ENCODE measurements at regions not wholly inside any gene's neighbourhood (a gene's known extent, or its start where the extent isn't known, plus 50 kb on each side); places are given as distances from the start of the nearest gene placed in this dataset.
"Not testable (repeated sequence)": the region's sequence is repeated elsewhere in the genome, so short reads cannot be mapped to it uniquely, and the experiment has no call there.

- H3K4me3 ChIP-seq, result no peak overlapping the region
- no peak overlapping the region for H3K27ac ChIP-seq (replicated peaks)
- no peaks in the 10 kb centered on the region for H3K36me3 ChIP-seq
- no peaks in the 10 kb centered on the region for H3K4me1 ChIP-seq
- no peak for DNase-seq
- no peak for TF ChIP-seq CTCF (IDR thresholded peaks at IDR 0.05; ENCODE audit: borderline replicate concordance)
- no peaks in the 10 kb centered on the region for H3K27me3 ChIP-seq (ENCODE audit: low read depth)
- intact Hi-C loops (cut with micrococcal nuclease), result no loop called here
- peaks cover 14% of the 10 kb centered on the region for H3K9me3 ChIP-seq (replicated peaks)
Measured at GRCh38 chr4:114435116-114435515, 163.5 kb upstream of the UGT8 start.

DNA sequence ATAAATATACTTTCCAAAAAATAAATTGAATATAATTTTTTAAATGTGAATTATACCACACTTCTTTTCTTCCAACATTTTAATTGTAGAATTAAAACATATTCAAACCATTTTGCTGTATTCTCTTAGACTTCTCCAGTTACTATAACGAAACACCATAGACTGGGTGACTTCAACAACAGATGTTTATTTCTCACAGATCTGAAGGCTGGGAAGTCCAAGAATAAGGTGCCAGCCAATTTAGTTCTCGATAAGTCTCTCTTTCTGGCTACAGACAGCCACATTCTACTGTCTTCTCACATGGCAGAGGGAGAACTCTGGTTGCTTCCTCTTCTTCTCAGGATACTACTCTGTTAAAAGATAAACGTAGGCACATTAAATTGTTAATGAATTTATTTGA lies 155.8 kb upstream of the UGT8 start:
- intact Hi-C loops (cut with micrococcal nuclease), result no loop called here
- H3K27ac ChIP-seq (replicated peaks), result no peak overlapping the region
- no peak overlapping the region for H3K4me3 ChIP-seq
- no peak for DNase-seq
- H3K4me1 ChIP-seq, result no peaks in the 10 kb centered on the region
- no peaks in the 10 kb centered on the region for H3K27me3 ChIP-seq (ENCODE audit: low read depth)
- no peaks in the 10 kb centered on the region for H3K9me3 ChIP-seq (replicated peaks)
- no peaks in the 10 kb centered on the region for H3K36me3 ChIP-seq
- no peak for TF ChIP-seq CTCF (IDR thresholded peaks at IDR 0.05; ENCODE audit: borderline replicate concordance)

DNA sequence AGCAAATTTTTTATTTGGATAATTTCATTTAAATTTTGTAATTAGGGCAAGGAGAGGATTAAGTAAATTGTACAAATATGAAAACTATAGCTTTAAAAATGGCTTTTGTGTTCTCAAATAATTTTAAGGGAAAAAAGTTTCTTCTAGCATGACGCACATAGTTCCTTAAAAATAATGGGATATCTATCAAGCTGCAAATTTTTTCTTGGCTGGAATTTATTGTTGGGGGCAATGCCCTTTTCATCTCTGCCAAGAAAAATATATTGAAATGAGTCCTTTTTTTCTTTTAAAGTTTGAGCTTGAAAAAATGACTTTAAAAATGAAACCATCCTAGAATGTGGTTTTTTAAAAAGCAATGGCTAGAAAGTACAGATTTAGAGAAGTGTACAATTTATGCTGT lies 154.4 kb upstream of the UGT8 start:
- Histone ChIP-seq H3K9me3 (replicated peaks) (no peaks in the 10 kb centered on the region), H3K27me3 (ENCODE audit: low read depth) (no peaks in the 10 kb centered on the region), H3K36me3 (no peaks in the 10 kb centered on the region), H3K27ac (replicated peaks) (no peak overlapping the region), H3K4me3 (no peak overlapping the region), H3K4me1 (no peaks in the 10 kb centered on the region)
- intact Hi-C loops (cut with micrococcal nuclease), result no loop called here
- no peak for DNase-seq
- TF ChIP-seq CTCF (IDR thresholded peaks at IDR 0.05; ENCODE audit: borderline replicate concordance), result no peak

GRCh38 chr4:114447963-114448516 lies 150.6 kb upstream of the UGT8 start:
- peaks cover 18% of the 10 kb centered on the region for H3K9me3 ChIP-seq (replicated peaks)
- intact Hi-C loops (cut with micrococcal nuclease); H3K36me3 ChIP-seq; H3K27me3 ChIP-seq (ENCODE audit: low read depth); H3K27ac ChIP-seq (replicated peaks); H3K4me3 ChIP-seq; DNase-seq; H3K4me1 ChIP-seq: not testable (repeated sequence)

DNA sequence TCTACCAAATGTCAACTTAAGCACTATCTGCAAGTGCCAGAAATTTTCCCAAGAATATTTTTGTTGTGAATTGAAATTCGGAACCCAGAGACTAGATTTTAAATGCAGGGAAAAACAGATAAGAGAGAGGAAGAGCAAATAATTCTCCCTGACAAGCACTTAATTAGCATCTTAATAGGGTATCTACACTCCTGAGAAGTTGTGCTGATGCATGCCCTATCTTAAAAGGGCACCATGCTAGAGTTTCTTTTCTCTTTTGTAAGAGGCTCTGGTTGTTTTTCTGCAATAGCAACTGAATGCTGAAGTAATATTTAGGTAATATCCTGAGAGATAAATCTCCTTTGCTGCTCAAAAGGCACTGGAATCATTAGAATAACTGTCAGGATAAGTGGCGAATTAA lies 139.9 kb upstream of the UGT8 start:
- H3K4me3 ChIP-seq, result no peak overlapping the region
- H3K36me3 ChIP-seq, result no peaks in the 10 kb centered on the region
- no peaks in the 10 kb centered on the region for H3K9me3 ChIP-seq (replicated peaks)
- H3K27me3 ChIP-seq (ENCODE audit: low read depth), result no peaks in the 10 kb centered on the region
- no peaks in the 10 kb centered on the region for H3K4me1 ChIP-seq
- intact Hi-C loops (cut with micrococcal nuclease), result no loop called here
- no peak overlapping the region for H3K27ac ChIP-seq (replicated peaks)
- no peak for TF ChIP-seq CTCF (IDR thresholded peaks at IDR 0.05; ENCODE audit: borderline replicate concordance)
- no peak for DNase-seq

GRCh38 chr4:114464726-114465272 lies 133.8 kb upstream of the UGT8 start:
- intact Hi-C loops (cut with micrococcal nuclease), result no loop called here
- Histone ChIP-seq H3K36me3 (no peaks in the 10 kb centered on the region), H3K27ac (replicated peaks) (no peak overlapping the region), H3K4me3 (no peak overlapping the region), H3K27me3 (ENCODE audit: low read depth) (no peaks in the 10 kb centered on the region), H3K4me1 (no peaks in the 10 kb centered on the region), H3K9me3 (replicated peaks) (no peaks in the 10 kb centered on the region)
- no peak for DNase-seq
- TF ChIP-seq CTCF (IDR thresholded peaks at IDR 0.05; ENCODE audit: borderline replicate concordance), result no peak
